HG02981 (cell line): ENCODE measurements at regions not wholly inside any gene's neighbourhood (a gene's known extent, or its start where the extent isn't known, plus 50 kb on each side); places are given as distances from the start of the nearest gene placed in this dataset.
"Not testable (repeated sequence)": the region's sequence is repeated elsewhere in the genome, so short reads cannot be mapped to it uniquely, and the experiment has no call there.

Experiments
- ATAC-seq: cut with Tn5 transposase; IDR thresholded peaks from one replicate; pipeline ENCODE4 v1.9.1; 2021; ENCODE audit warnings: mild to moderate bottlenecking, moderate library complexity; ENCODE audit not compliant: unreplicated experiment

DNA sequence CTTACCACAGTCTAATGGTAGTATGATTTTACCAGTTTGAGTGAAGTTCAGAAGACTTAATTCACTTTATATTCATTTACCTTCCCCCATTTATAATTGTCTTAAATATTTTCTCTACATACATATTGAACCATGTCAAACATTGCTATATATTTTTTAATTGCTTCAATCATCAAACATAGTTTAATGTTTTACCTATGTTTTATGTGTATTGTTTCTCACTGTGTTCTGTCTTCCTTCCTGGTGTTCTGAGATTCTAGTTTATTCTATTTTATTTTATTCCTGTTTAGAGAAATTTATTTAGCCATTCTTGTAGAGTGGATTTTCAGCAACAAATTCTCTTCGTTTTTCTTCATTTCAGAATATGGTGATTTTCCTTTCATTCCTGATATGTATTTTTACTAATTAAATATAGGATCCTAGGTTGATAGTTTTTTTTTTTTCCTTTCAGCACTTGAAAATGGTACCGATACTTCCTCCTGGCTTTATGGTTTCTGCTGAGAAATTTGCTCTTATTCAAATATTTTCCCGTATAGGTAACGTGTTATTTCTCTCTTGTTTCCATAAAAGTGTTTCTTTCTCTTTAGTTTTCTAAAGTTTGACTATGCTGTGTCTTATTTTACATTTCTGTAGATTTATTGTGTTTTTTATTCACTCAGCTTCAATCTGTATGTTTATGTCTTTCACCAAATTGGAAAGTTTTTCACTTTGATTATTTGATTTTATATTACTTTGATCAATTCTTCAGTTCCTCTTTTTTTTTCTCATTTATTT lies 201.8 kb upstream of the AGR3 start:
- ATAC-seq: no peak

DNA sequence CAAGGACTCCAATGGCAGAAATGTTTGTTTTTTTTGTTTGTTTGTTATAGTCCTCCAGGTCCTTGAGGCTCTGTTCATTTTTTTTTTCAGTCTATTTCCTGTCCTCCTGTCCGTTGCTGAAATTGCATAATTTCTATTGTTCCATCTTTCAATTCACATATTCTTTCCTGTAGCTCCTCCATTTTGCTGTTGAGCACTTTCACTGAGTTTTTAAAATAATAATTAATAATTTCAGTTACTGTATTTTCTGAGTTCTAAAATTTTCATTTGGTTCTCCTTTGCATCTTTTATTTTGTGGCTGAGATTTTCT lies 202.3 kb upstream of the AGR3 start:
- no peak for ATAC-seq

DNA sequence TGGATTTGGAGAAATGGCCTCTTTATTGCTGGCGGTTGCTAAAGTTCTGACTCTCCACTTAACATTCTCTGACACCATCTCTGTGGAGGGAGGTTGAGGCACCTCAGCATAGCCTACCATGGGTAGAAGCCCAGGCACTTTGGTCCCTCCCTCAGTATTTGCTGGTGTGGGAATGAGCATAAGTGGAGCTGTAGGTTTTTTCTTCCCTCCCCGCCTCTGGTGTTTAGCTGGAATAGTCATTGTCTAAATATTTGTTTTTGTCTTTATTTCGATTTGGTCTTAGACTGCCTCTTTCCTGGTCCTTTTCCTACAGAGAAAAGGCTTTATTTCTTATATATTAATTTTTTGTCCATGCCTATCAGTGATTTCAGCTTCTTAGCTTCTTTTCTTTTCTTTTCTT lies 203.4 kb upstream of the AGR3 start:
- ATAC-seq: no peak

DNA sequence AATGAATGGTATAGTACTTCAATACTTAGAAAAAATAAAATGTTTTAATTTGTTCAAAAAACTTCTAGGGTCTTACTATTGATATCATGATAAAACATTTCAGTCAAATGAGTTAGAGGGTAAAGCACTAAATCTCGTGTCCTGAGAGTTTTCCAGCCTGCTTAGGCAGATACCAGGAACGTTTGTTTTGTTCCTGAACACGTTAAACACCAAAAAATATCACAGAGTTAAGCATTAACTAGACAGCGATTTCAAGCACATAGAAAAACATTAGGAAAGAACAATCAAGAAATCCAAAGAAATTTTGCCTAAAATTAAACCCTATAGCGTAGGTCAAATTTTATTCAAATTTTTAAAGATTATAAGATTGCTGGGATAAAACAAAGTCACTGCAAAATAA lies 204.6 kb upstream of the AGR3 start:
- ATAC-seq: no peak

DNA sequence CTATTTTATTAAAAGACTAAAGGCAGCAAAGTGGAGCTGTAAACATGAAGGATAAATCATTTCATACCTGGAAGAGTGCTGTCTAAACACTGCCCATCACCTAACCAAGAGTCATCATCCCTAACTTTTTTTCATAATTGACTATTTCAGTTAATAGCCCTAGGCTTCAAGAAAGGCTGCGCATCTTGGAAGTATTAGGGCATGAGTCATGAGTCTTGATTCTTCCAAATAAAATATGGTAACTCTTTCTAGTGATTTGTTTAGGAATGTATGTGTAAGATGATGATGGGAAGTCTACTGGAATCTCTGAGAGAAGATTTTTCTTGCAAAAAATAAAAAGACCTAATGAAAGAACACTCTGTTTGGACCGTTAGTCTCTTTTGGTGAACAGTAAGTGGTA lies 207.7 kb upstream of the AHR start:
- ATAC-seq: no peak

DNA sequence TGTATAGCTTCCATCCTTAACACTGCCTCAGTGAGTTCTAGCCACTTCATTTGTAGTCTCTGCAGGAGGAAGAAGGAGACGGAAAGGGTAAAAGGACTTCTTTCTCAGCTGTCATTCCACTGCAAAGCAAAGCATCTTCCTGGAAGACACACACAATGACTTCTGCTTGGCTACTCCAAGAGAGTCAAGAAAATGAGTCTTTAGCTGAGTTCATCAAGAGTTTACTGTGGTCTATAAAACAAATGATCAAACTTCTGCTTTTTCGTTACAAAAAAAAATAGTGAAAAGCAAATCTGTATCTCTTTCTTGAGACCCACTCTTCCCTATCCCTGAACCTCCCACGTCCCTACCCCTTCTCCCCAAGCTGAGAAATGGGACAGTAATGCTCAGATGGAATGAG lies 205.0 kb upstream of the AHR start:
- no peak for ATAC-seq

DNA sequence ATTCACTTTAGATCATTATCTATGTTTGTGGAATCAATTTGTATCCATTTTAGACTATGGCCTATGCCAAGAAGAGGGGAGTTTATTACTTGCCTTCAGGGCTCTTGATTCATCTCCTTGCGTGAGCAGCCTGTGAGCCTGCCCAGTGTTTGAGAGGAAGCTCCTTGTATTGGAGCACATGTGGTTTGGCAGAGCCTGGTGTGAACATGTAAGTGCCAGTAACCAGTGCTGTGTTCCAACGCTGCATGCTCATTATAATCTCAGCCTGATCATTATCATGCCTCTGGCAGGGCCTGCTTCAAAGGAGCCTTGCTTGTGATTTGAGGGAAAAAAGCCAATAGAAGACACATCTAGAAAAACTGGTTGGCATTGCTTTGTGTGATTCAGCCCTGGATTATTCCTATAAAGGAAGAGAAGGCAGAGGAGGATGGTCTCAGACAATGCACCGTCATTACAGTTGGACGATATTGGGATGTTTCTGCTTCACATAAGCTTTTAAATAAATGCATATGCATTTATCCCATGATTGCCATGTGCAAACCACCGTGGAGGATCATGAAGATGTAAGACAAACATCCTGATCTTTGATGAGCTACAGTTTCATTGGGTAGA lies 203.4 kb upstream of the AHR start:
- ATAC-seq: no peak

DNA sequence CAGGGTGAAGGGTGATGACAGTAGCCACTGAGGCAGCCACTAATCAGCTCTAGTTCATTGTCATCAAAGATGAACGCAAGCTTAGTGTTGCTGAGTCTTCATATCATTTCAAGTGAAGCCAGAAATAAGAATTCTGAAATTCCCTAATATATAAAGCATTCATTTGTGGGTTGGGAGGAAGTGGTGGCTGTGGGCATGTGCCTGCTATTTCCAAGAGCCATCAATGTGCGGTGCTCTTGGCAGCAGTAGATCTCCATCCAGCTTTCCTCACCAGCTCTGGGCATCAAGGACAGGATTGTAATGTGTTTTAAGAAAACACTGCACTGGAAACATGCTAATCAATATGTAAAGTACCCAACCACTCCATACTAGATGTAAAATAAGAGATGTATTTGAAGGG lies 202.5 kb upstream of the AHR start:
- ATAC-seq: no peak

DNA sequence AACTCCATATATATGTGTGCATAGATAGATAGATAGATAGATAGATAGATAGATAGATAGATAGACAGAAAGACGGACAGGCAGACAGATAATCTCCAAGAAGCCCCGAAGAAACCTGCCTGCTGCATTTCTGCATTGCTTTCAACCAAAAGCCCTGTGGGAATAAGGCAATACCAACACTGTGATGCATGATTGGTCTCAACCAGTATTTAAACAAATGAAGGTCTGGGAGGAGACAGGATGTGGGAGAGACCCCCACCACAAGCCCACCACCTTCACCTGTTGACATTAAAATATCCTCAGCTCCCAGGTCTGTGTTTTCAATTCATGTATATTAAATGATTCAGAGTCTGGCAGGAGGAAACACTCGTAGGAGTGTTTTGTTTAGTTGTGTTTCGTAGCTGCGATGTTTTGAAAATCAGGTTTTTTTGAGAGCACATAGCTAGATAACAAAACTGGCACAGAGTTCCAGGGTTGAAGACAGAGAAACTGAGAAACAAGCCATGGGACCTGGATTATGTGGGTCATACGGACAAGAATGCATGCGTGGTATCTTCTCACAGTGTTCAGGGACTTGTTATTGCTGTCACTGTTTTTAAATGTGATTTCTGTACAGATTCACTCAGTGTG lies 200.7 kb upstream of the AHR start:
- no peak for ATAC-seq

DNA sequence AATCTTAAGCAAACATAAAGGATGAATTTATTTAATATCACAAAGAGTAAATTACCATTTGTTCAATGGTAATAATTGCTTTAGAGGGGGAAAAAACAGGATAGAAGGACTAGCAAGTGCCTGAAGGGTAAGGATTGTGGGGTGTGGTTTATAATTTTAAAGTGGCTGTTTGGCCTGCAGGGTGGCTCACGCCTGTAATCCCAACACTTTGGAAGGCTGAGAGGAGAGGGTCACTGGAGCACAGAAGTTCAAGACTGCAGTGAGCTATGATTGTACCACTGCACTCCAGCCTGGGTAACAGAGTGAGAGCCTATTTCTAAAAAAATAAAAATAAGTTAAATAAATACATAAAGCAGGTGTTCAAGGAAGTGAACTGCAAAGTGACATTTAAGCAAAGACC lies 199.9 kb upstream of the AHR start:
- ATAC-seq: no peak

DNA sequence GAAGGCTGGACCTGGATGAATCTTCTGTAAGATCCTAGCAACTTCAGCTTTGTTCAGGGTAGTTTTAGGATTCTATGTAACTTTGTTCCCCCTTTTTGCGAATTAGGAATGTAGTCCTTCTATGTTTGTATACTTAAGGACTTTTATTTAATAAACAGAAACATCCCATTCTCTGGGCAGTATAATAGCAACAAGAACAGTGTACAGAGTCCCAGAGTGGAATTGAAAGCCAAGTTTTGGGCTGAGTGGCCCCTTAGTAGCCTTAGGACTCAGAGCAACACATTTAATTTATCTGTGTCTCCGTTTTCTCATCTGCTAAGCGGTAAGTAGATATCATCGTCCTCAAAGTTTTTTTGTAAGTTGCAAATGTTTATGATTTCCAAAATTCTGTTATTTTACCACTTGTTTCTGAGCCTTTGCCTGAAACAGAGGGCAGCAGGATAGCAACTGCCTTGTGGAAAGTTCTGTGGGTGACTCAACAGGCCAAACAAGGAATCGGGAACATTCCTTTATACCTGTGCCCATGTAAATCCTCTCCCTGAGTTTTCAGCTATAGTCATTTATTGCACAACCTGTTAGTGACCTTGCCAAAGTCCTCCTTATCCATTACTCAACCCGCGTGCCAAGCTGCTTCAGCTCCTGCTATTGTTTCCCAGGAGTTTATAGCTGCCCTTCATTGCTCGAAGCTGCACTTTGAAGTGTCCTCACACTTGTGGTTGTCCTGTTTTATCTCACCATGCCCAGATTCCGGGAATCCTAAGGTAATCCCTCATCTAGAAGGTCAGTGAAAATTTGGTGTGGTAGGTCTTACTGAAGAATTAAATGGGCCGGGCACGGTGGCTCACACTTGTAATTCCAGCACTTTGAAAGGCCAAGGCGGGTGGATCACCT lies 199.1 kb upstream of the AHR start:
- ATAC-seq: no peak

DNA sequence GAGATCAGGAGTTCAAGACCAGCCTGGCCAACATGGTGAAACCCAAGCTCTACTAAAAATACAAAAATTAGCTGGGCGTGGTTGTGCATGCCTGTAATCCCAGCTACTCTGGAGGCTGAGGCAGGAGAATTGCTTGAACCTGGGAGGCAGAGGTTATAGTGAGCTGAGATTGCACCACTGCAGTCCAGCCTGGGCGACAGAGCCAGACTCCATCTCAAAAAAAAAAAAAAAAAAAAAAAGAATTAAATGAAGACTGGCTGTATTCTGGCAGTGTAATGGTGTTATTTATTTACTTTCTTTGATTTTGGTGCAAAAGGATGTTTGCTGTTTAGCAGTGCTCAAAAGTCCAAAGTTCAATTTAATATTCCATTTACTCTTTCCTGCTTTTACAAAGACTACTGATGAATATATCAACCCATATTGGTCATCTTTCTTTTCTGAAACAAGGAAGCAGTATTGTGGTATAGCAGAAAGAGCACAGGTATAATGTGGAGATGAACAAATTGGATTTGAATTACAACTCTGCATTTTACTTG lies 198.4 kb upstream of the AHR start:
- not testable (repeated sequence) for ATAC-seq

DNA sequence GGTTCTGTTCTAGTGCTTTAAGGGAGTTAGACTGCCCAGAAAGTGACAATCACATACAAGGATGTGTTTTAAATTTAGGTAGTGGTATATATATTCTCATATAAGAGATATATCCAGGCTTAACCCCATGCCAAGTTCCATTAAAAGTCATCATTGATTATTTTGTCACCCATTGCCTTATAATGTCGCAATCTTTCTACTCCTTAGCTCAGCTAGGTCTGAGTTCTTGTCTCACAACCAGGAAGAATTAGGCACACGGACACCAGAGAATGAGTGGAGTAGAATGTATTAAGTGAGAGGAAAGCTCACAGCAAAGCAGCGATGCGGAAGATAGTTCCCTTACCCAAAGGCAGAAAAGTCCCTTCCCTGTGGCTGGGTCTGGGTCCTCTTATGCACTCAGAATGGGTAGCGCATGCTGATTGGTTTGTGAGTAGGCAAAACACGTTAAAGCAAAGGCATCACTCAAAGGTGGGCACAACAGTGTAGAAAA lies 197.2 kb upstream of the AHR start:
- ATAC-seq: no peak

DNA sequence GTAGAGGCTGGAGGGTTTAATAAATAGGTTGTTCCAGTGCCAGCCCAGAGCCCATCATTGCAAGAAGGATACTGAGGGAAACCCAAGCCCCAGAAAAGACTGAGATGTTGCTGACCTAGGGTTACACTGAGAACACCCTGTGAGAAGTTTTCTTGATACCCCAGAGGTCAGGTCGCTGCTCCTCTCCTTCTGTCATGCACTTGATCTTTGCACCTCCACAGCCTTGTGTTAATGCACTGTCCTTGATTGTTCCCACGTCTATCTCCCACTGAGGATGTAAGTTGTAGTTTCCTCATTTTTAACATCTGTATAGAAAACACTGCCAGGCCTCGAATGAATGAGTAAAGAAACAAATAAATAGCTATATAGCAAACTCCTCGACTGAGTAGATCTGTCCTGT lies 195.3 kb upstream of the AHR start:
- no peak for ATAC-seq

DNA sequence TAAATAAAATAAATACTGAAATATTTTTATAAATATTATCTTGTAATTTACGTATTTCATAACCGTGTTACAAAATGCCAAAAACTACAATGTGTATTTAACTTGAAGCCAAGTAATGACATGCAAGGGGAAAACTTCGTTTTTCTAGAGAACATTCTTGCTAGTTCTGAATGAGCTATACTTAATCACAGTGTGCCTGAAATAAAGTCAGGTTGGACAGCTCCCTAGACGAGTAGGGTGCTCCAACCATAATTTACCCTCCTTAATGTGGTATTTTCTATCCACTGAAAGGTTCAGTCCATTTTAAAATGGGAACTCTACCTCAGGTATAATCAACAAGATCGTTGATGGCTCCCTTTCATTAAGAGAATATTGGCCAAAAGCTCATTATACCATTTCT lies 194.5 kb upstream of the AHR start:
- ATAC-seq: no peak

DNA sequence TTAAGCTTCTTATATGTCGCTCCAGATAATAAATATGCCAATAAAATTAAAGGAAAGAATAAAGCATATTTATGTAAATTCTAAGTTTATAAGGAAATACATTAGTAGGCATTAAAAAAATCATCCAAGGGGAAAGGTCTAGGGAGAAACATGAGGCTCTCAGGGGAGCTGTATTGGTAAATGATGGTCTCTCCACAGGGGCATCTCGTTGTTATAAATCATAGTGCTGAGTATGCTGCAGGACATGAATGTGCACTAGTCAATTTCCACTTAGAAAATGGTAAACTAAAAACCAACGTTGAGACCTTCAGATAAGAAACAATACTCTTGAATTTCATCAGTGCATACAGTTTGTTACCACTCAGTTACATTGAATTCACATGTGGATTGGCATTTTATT lies 194.0 kb upstream of the AHR start:
- no peak for ATAC-seq

DNA sequence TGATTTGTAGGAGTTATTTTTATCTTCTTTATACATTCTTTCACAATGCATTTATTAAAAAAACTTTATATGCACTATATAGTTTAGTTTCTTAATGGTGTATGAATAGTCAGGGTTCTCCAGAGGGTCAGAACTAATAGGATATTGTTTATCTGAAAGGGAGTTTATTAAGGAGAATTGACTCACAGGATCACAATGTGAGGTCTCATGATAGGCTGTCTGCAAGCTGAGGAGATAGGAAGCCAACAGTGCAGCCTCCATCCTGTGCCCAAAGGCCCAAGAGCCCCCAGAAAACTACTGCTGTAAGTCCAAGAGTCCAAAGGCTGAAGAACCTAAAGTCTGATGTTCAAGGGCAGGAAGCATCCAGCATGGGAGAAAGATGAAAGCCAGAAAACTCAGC lies 192.8 kb upstream of the AHR start:
- no peak for ATAC-seq

DNA sequence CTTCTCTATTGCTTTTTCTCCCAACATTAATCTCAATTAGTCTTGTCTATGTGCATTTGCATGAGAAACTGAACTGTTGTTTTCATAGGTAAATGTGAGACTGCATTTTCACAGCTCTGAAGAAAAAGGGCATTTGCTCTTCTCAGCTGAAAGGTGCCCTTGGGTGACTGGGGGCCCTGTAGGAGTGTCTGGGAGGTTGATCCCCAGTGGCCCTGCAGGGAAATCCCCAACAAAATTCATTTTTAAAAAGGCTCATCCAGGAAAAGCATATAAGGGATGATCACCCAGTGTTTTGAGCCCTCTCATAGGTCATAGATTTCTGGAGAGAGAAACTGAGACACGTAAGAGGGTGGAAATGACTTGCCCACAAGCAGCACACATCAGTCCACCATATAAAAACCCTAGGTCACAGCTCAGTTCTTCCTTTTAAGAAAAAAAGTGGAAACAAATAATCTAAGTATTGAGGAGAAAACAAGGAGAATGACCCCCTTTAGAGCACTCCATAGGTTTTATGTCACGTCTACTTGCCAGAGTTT lies 190.3 kb upstream of the AHR start:
- ATAC-seq: no peak

DNA sequence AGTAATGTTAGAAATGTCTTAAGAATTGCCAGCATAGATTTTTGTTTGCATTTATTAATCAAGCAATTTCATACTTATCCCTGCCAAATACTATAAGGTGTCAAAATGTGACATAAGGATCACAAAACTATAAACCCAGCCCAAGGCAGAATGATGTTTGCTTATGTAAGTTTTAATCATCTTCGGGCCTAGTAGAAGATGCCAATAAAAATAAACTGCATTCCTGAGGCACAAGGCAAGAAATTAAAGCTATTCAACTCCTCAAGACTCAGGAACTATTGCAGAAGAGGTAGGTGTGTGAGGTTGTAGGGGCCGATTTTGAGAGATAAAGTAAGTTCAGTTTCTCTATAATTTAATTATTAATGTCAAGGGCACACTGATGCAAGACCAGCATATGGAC lies 189.4 kb upstream of the AHR start:
- no peak for ATAC-seq

DNA sequence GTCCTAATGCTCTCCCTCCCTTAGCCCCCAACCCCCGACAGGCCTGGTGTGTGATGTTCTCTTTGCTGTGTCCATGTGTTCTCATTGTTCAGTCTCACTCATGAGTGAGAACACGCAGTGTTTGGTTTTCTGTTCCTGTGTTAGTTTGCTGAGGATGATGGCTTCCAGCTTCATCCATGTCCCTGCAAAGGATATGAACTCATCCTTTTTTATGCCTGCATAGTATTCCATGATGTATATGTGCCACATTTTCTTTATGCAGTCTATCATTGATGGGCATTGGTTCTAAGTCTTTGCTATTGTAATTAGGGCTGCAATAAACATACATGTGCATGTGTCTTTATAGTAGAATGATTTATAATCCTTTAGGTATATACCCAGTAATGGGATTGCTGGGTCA lies 184.7 kb upstream of the AHR start:
- ATAC-seq: not testable (repeated sequence)

DNA sequence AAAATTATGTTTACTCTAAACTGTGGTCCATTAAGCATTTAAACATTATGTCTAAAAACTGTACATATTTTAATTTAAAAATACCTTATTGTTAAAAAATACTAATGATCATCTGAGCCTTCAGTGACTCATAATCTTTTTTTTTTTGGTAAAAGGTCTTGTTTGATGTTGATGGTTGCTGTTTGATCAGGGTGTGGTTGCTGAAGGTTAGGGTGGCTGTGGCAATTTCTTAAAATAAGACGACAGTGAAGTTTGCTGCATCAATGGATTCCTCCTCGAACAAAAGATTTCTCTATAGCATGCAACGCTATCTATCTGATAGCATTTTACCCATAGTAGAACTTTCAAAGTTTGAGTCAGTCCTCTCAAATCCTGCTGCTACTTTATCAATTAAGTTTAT lies 180.0 kb upstream of the AHR start:
- ATAC-seq: no peak
